GM12878 (cell line): ENCODE measurements at regions not wholly inside any gene's neighbourhood (a gene's known extent, or its start where the extent isn't known, plus 50 kb on each side); places are given as distances from the start of the nearest gene placed in this dataset.

ENCODE experiments used
- CBX5 ChIP-seq: sonication (generic); IDR thresholded peaks from 2 replicates; pipeline ENCODE4 v1.6.1; 2016; ENCODE audit warnings: low read depth, moderate library complexity, mild to moderate bottlenecking, inconsistent platforms
- CEBPB ChIP-seq, 2 experiments: fragments of 150-350 bp in 1 of 2; IDR thresholded peaks; 2 replicates each; pipeline ENCODE4 v1.6.1; 2012 to 2014; ENCODE audit warnings: low read depth in 2 of 2, low read length in 2 of 2, borderline replicate concordance in 1 of 2, inconsistent platforms in 1 of 2
- HCFC1 ChIP-seq: fragments of 150-350 bp; IDR thresholded peaks from 2 replicates; pipeline ENCODE4 v1.6.1; 2014; ENCODE audit warnings: low read length
- IRF5 ChIP-seq: fragments of 450-650 bp; IDR thresholded peaks from 2 replicates; pipeline ENCODE4 v1.6.1; 2017; ENCODE audit warnings: borderline replicate concordance
- MTA2 ChIP-seq: fragments of 450-650 bp; IDR thresholded peaks from 2 replicates; pipeline ENCODE4 v1.6.1; 2016; ENCODE audit warnings: low read depth, mild to moderate bottlenecking, moderate library complexity
- MYB ChIP-seq: fragments of 150-350 bp; IDR thresholded peaks from 2 replicates; pipeline ENCODE4 v1.6.1; 2014; ENCODE audit warnings: mild to moderate bottlenecking, low read depth, low read length, borderline replicate concordance
- POLR2AphosphoS5 ChIP-seq: IDR thresholded peaks from 2 replicates; pipeline ENCODE4 v1.6.1; 2011; ENCODE audit warnings: mild to moderate bottlenecking, low read length, inconsistent platforms
- RCOR1 ChIP-seq: conservative IDR thresholded peaks from 2 replicates; pipeline ENCODE4 v1.6.1; 2012; ENCODE audit warnings: low read depth, low read length, improper control_type of control experiment
- RELA ChIP-seq: fragments of 450-650 bp; IDR thresholded peaks from 2 replicates; pipeline ENCODE4 v1.8.0; 2014; ENCODE audit warnings: borderline replicate concordance; ENCODE audit not compliant: partially characterized antibody
- ZBED1 ChIP-seq: IDR thresholded peaks from 2 replicates; pipeline ENCODE4 v1.6.1; 2016; ENCODE audit warnings: borderline replicate concordance
- TF ChIP-seq, protein P1 (sequence below): IDR thresholded peaks from 2 replicates; pipeline ENCODE4 v1.6.1; 2011; ENCODE audit warnings: borderline replicate concordance, low read depth, mild to moderate bottlenecking, moderate library complexity, low read length; ENCODE audit not compliant: insufficient read depth, poor library complexity, severe bottlenecking

- TF ChIP-seq MYB, result no peak
- no peak for TF ChIP-seq IRF5
- no peak for TF ChIP-seq POLR2AphosphoS5
- no peak for TF ChIP-seq CBX5
- TF ChIP-seq HCFC1, result no peak
- TF ChIP-seq ZBED1, result no peak
- TF ChIP-seq, protein P1, sequence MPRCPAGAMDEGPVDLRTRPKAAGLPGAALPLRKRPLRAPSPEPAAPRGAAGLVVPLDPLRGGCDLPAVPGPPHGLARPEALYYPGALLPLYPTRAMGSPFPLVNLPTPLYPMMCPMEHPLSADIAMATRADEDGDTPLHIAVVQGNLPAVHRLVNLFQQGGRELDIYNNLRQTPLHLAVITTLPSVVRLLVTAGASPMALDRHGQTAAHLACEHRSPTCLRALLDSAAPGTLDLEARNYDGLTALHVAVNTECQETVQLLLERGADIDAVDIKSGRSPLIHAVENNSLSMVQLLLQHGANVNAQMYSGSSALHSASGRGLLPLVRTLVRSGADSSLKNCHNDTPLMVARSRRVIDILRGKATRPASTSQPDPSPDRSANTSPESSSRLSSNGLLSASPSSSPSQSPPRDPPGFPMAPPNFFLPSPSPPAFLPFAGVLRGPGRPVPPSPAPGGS, result no peak
- no peak for TF ChIP-seq RELA
- TF ChIP-seq MTA2, result no peak
- no peak for TF ChIP-seq CEBPB (IDR thresholded peaks at IDR 0.05; ENCODE audit: borderline replicate concordance in 1 of 2, low read depth in 2 of 2, low read length in 2 of 2)
- no peak for TF ChIP-seq RCOR1
- TF ChIP-seq, all 136 proteins: peak for 0
Observed at GRCh38 chr2:9692456-9693195, 61.8 kb upstream of the YWHAQ start (continued).
